ENCODE measurements at regions not wholly inside any gene's neighbourhood (a gene's known extent, or its start where the extent isn't known, plus 50 kb on each side); places are given as distances from the start of the nearest gene placed in this dataset.

DNA sequence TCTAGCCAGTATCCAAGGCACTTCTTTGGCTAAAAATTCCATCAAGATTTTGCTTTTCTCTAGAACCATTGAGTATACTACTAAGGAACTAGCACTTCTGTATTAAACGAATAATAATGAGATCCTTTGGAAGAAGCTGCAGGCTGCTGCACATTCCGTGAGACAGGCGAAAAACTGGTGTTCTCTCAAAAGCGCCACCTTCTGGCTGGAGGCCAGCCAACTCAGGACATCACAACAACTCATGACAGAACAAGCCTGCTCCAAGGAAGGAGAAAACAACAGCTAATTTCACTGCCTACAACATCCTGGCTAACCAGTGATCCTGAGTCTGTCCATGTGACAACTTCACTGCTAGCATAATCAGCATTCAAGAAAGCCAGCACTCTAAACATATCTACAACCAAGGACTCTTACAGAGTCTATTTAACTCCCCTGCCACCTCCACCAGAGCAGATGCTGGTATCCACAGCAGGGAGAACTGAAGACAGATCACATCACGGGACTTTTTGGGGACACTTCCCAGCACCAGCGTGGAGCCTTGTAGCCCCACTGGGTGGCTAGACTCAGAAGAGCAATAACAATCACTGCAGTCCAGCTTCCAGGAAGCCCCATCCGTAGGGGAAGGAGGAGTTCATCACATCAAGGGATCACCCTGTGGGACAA, 150.5 kb downstream of the YTHDC2 start:
- ChIA-PET POLR2A (ENCODE audit: unreplicated experiment) (no interaction called here), CTCF (interaction anchor here (0.6 kb wide), 1 partner anchor 802 kb away, joined by 4 read pairs; no protein-coding TSS in a partner anchor)
- H2BK5ac ChIP-seq (ENCODE audit: low read depth, low read length, poor library complexity, severe bottlenecking) = no peak overlapping the region
- H3K4me2 ChIP-seq (ENCODE audit: low read depth, low read length) = no peak overlapping the region
- ATAC-seq (ENCODE audit: low read depth) (no peak), DNase-seq (peak; percentile 16)
- H2AFZ ChIP-seq (replicated peaks; ENCODE audit: low read length, poor library complexity) = no peak overlapping the region
- no TSS peak for BruUV-seq (replicated peaks)
- no CpG with 5 or more reads among the region's 7 CpGs for WGBS, 2 experiments (ENCODE audit: extremely low coverage in 2 of 2, insufficient read length in 1 of 2)
- H3K14ac ChIP-seq (replicated peaks; ENCODE audit: low read depth, low read length) = no peak overlapping the region
- intact Hi-C loops (cut with micrococcal nuclease) = no loop called here
- H2AK9ac ChIP-seq (replicated peaks; ENCODE audit: low read depth, low read length, poor library complexity) = no peak overlapping the region
- in situ Hi-C loops (cut with MboI; ENCODE audit: low sequenced_read_pairs) = no loop called here
- no peak overlapping the region for H3K56ac ChIP-seq (ENCODE audit: extremely low read depth, insufficient read depth, low read length)
- H3K9me1 ChIP-seq (ENCODE audit: insufficient read depth, low read length) = no peaks in the 10 kb centered on the region
- H2BK15ac ChIP-seq (ENCODE audit: low read depth, low read length) = no peak overlapping the region
- no peak overlapping the region for H4K91ac ChIP-seq (ENCODE audit: insufficient read depth, low read depth, low read length)
- no peak overlapping the region for H4K5ac ChIP-seq (ENCODE audit: low read depth, low read length)
- H3K4me3 ChIP-seq (ENCODE audit: insufficient read depth, low read depth, low read length) = no peak overlapping the region
- no peaks in the 10 kb centered on the region for H3K4me1 ChIP-seq (ENCODE audit: control insufficient read depth, insufficient read depth, low read length)
- no peaks in the 10 kb centered on the region for H3K36me3 ChIP-seq (ENCODE audit: control insufficient read depth, insufficient read depth, low read length)
- no peaks in the 10 kb centered on the region for H4K20me1 ChIP-seq (ENCODE audit: insufficient read depth, low read length)
- no peak overlapping the region for H2BK20ac ChIP-seq (ENCODE audit: low read depth, low read length)
- TF ChIP-seq BHLHE40 (IDR thresholded peaks at IDR 0.05; ENCODE audit: low read depth, low read length) (no peak), CTCF (conservative IDR thresholded peaks at IDR 0.05; ENCODE audit: low read depth, low read length) (peak; percentile 21; the same call in 1 of the 2 replicates)
- H4K8ac ChIP-seq (ENCODE audit: low read depth in 2 of 2, low read length in 2 of 2) = no peak overlapping the region
- H2AK5ac ChIP-seq (ENCODE audit: low read depth, low read length) = no peak overlapping the region
- no peaks in the 10 kb centered on the region for H3K9me3 ChIP-seq (ENCODE audit: control insufficient read depth, insufficient read depth, low read length)
- H3K79me1 ChIP-seq (ENCODE audit: low read depth in 1 of 2, low read length in 2 of 2) = no peaks in the 10 kb centered on the region
- no peak overlapping the region for H3K9ac ChIP-seq (ENCODE audit: low read depth, low read length)
- H3K27me3 ChIP-seq (ENCODE audit: control insufficient read depth, insufficient read depth, low read length) = peaks cover 2% of the 10 kb centered on the region; the same call in 1 of the 2 replicates
- dilution Hi-C loops (cut with HindIII; ENCODE audit: low sequenced_read_pairs, unreplicated experiment) = no loop called here
- H2BK120ac ChIP-seq (ENCODE audit: low read depth, low read length) = no peak overlapping the region
- no peak overlapping the region for H3K4ac ChIP-seq (ENCODE audit: low read depth, low read length)
- H3K23ac ChIP-seq (ENCODE audit: low read depth, low read length) = no peak overlapping the region
- no peak overlapping the region for H3K27ac ChIP-seq (ENCODE audit: insufficient read depth, low read length)
- H3K18ac ChIP-seq (ENCODE audit: low read depth, low read length) = no peak overlapping the region
